ENCODE measurements at regions not wholly inside any gene's neighbourhood (a gene's known extent, or its start where the extent isn't known, plus 50 kb on each side); places are given as distances from the start of the nearest gene placed in this dataset.

GRCh38 chr5:74430631-74431289 lies 209.8 kb downstream of the ENC1 start:
- no peak for DNase-seq (ENCODE audit: low read depth in 2 of 2)
- H3K4me3 ChIP-seq (replicated peaks in 1 of 2; ENCODE audit: low read depth in 2 of 2, low read length in 2 of 2): no peak overlapping the region
- no peak for TF ChIP-seq CTCF (IDR thresholded peaks at IDR 0.05; ENCODE audit: low read depth, low read length)

DNA sequence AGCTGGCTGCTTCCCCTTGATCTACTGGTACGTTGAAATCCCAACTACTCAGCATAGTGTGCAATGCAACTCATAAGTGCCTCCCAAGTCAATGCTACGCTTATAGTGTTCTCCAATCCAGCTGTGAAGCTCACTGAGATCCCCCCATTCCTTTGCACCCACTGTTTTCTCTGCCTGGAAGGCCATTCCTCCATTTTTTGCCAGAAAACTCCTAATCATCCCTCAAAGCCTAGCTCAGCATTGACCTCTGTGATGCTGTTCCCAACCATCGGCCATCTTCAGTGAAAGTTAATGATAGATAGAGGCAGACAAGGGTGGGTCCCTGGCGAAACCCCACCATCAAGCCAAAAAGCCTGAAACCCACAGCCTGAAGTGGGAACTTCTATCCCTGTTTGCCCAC lies 211.0 kb downstream of the ENC1 start:
- TF ChIP-seq CTCF (IDR thresholded peaks at IDR 0.05; ENCODE audit: low read depth, low read length): no peak
- H3K4me3 ChIP-seq (replicated peaks in 1 of 2; ENCODE audit: low read depth in 2 of 2, low read length in 2 of 2): no peak overlapping the region
- DNase-seq (ENCODE audit: low read depth in 2 of 2): no peak

DNA sequence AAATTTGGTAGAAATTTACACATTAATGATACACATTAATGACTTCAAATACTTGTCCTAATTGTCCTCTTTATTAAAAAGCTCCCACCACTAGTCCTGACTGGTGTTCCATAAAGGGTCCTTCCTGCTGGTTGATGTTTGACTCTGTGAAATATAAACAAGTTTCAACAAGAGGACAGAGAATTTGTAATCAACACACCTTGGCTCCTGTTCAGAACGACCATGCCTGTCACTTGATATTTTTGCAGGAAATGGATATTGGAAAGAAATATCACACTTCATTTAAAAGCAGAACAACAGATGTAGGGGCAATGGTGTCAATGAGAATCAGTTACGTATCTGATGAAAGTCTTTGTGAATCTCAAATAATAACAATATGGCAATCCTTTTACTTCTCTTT lies 211.7 kb downstream of the ENC1 start:
- no peak overlapping the region for H3K4me3 ChIP-seq (replicated peaks in 1 of 2; ENCODE audit: low read depth in 2 of 2, low read length in 2 of 2)
- no peak for TF ChIP-seq CTCF (IDR thresholded peaks at IDR 0.05; ENCODE audit: low read depth, low read length)
- DNase-seq (ENCODE audit: low read depth in 2 of 2): no peak

- TF ChIP-seq CTCF (IDR thresholded peaks at IDR 0.05; ENCODE audit: low read depth, low read length): no peak
- H3K4me3 ChIP-seq (replicated peaks in 1 of 2; ENCODE audit: low read depth in 2 of 2, low read length in 2 of 2): no peak overlapping the region
- DNase-seq (ENCODE audit: low read depth in 2 of 2): no peak
Observed at GRCh38 chr5:74428275-74428674, 212.3 kb downstream of the ENC1 start.

- TF ChIP-seq CTCF (IDR thresholded peaks at IDR 0.05; ENCODE audit: low read depth, low read length): no peak
- no peak overlapping the region for H3K4me3 ChIP-seq (replicated peaks in 1 of 2; ENCODE audit: low read depth in 2 of 2, low read length in 2 of 2)
- no peak for DNase-seq (ENCODE audit: low read depth in 2 of 2)
Observed at GRCh38 chr5:74426506-74426905, 214.0 kb downstream of the ENC1 start.

DNA sequence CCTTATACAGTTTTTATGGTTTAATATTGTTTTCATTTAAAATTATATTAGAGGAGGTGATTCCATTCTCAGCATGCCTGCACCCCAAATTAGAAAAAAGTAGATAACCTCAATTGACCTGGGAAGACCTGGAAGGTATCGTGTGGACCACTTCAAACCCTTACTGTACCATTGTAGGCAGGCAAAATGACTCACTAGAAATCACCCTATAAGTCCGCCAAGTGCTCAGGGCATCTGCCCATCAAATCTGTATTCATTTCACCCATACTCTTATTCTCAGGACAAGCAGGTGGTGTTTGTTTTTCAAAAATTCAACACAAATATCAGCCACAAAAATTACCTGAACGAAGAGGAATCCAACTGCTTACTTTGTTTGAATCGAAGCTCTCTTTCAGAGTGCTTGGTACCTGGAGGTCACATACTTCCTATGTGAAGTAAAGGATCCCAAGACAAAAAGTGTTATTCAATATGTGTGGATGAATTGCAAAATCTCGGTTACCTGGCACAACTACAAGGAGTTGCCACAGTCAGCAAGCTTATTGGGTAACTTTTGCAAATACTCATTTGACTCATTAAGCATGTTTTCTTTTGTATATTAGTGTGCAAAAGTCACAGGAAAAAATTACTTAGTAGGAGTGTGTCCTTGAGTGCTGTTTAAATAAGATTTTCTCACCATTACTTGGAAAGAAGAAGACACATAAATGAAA lies 216.2 kb downstream of the ENC1 start:
- DNase-seq (ENCODE audit: low read depth in 2 of 2): peak; percentile 64 to 73

More for the DNA sequence above, 216.2 kb downstream of the ENC1 start:
- H3K4me3 ChIP-seq (replicated peaks in 1 of 2; ENCODE audit: low read depth in 2 of 2, low read length in 2 of 2): no peak overlapping the region
- no peak for TF ChIP-seq CTCF (IDR thresholded peaks at IDR 0.05; ENCODE audit: low read depth, low read length)

Data from cardiac fibroblast (primary cell).